ENCODE measurements at regions not wholly inside any gene's neighbourhood (a gene's known extent, or its start where the extent isn't known, plus 50 kb on each side); places are given as distances from the start of the nearest gene placed in this dataset.

DNA sequence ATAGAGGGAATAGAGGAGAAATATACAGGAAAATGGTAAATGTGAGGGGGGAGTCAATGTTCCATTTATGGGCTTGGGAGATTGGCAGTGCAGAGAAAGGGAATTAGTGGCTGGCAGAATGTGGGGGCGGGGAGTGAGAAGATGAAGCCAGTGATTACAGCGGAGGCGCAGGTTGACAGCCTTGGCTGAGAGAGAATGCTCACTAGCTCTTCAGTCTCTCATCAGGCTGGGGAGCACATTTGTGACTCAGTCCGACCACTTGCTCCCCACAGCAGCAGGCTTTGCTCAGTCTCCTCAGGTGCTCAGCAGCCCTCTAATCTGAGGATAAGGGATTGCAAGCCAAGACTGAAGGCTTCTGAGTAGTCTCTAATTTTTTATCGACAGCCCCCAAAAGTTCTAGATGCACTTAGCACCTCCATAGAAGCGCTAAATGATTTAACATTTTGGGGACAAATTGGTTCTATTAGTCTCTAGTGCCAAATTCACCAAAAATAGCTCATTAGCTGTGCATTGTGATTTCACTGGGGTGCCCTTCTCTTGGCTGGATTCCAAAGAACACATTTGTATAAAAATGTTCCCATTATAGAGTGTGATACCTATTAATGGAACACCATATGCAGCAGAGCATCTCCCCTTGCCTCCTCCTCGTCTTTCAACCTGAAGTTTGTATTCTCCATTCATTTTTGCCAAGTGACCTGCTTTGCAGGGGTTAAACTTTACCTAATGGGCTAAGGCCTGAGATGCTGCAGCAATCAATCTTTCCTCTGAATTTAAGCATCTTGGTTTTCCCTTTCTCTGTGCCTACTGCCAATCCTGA is 191.8 kb downstream of the ZNF326 start:
- intact Hi-C loops (cut with micrococcal nuclease), result no loop called here
- POLR2A ChIA-PET, result no interaction called here

DNA sequence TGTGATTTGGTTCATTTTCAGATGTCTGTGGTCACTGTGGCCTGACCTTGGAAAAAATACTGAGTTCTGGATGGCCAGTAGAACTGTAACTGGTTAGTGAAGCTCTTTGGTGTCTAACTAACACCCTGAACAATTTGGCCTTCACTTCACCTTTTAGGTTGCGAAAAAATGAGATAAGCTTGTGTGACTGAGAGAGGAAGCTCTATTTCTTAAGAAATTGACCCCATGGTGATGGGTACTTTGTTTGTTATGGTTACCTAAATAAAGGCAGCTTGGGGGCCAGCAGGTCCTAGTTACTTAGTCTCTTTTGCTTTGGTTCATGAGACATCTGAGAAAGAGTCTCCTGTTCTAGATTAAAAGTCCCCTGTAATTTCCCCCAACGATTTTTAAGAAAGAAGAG is 181.6 kb downstream of the ZNF326 start:
- intact Hi-C loops (cut with micrococcal nuclease), result no loop called here
- DNase-seq (ENCODE audit: low read depth, low spot score) (no peak), FAIRE-seq (no peak)
- Histone ChIP-seq H2AFZ (ENCODE audit: low read depth, low read length) (no peak overlapping the region), H3K9ac (replicated peaks; ENCODE audit: extremely low read depth, insufficient read depth, low read length) (no peak overlapping the region), H3K4me2 (ENCODE audit: insufficient read depth, low read length) (no peak overlapping the region), H4K20me1 (replicated peaks; ENCODE audit: control insufficient read depth, extremely low read depth, insufficient read depth, low read length) (no peaks in the 10 kb centered on the region), H3K4me1 (ENCODE audit: control insufficient read depth, extremely low read depth, insufficient read depth, low read length) (no peaks in the 10 kb centered on the region), H3K27me3 (ENCODE audit: control insufficient read depth in 2 of 2, insufficient read depth in 2 of 2, low read length in 2 of 2) (peaks cover 0 to 2% of the 10 kb centered on the region in 2 experiments), H3K79me2 (ENCODE audit: control insufficient read depth, insufficient read depth, low read length) (no peaks in the 10 kb centered on the region), H3K9me1 (replicated peaks; ENCODE audit: control insufficient read depth, extremely low read depth, insufficient read depth, low read length) (no peaks in the 10 kb centered on the region), H3K9me3 (replicated peaks; ENCODE audit: control insufficient read depth, insufficient read depth, low read length) (no peaks in the 10 kb centered on the region), H3K27ac (ENCODE audit: insufficient read depth, low read depth, low read length) (no peak overlapping the region), H3K36me3 (ENCODE audit: control insufficient read depth in 2 of 2, extremely low read depth in 1 of 2, insufficient read depth in 2 of 2, low read length in 2 of 2) (no peaks in the 10 kb centered on the region), H3K4me3 (replicated peaks in 1 of 3; ENCODE audit: insufficient read depth in 1 of 3, low read depth in 1 of 3, low read length in 3 of 3) (no peak overlapping the region)
- no TSS peak for BruUV-seq (replicated peaks)
- dilution Hi-C loops (cut with MboI; ENCODE audit: extremely low pct_ligation_motif_present, low sequenced_read_pairs), result no loop called here
- ChIA-PET CTCF (no interaction called here), POLR2A (no interaction called here)
- TF ChIP-seq MYC (IDR thresholded peaks at IDR 0.05; ENCODE audit: low read depth, low read length), result no peak
- TF ChIP-seq, protein P1, sequence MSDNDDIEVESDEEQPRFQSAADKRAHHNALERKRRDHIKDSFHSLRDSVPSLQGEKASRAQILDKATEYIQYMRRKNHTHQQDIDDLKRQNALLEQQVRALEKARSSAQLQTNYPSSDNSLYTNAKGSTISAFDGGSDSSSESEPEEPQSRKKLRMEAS (IDR thresholded peaks at IDR 0.05; ENCODE audit: insufficient read depth, insufficient read length), result no peak
- no peak for TF ChIP-seq POLR2AphosphoS5 (IDR thresholded peaks at IDR 0.05; ENCODE audit: insufficient read depth, low read depth, low read length)
- TF ChIP-seq EZH2 (IDR thresholded peaks at IDR 0.05; ENCODE audit: borderline replicate concordance, low read depth, low read length, severe bottlenecking), result no peak
- TF ChIP-seq, protein P2, sequence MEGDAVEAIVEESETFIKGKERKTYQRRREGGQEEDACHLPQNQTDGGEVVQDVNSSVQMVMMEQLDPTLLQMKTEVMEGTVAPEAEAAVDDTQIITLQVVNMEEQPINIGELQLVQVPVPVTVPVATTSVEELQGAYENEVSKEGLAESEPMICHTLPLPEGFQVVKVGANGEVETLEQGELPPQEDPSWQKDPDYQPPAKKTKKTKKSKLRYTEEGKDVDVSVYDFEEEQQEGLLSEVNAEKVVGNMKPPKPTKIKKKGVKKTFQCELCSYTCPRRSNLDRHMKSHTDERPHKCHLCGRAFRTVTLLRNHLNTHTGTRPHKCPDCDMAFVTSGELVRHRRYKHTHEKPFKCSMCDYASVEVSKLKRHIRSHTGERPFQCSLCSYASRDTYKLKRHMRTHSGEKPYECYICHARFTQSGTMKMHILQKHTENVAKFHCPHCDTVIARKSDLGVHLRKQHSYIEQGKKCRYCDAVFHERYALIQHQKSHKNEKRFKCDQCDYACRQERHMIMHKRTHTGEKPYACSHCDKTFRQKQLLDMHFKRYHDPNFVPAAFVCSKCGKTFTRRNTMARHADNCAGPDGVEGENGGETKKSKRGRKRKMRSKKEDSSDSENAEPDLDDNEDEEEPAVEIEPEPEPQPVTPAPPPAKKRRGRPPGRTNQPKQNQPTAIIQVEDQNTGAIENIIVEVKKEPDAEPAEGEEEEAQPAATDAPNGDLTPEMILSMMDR (IDR thresholded peaks at IDR 0.05; ENCODE audit: extremely low read depth in 1 of 2, insufficient read depth in 1 of 2, low read depth in 1 of 2, low read length in 2 of 2), result no peak
- no peak for TF ChIP-seq JUN (IDR thresholded peaks at IDR 0.05; ENCODE audit: borderline replicate concordance, insufficient read depth, insufficient read length, low read depth)
- TF ChIP-seq FOS (IDR thresholded peaks at IDR 0.05; ENCODE audit: borderline replicate concordance, insufficient read depth, low read length), result no peak
- TF ChIP-seq POLR2A (IDR thresholded peaks at IDR 0.05; ENCODE audit: low read depth, low read length), result no peak

More for the DNA sequence above, 191.8 kb downstream of the ZNF326 start:
- dilution Hi-C loops (cut with MboI; ENCODE audit: extremely low pct_ligation_motif_present, low sequenced_read_pairs), result no loop called here
- H3K4me1 ChIP-seq (ENCODE audit: control insufficient read depth, extremely low read depth, insufficient read depth, low read length), result no peaks in the 10 kb centered on the region
- no peaks in the 10 kb centered on the region for H3K36me3 ChIP-seq (ENCODE audit: control insufficient read depth in 2 of 2, extremely low read depth in 1 of 2, insufficient read depth in 2 of 2, low read length in 2 of 2)
- H3K27ac ChIP-seq (ENCODE audit: insufficient read depth, low read depth, low read length), result no peak overlapping the region
- no peaks in the 10 kb centered on the region for H3K9me3 ChIP-seq (replicated peaks; ENCODE audit: control insufficient read depth, insufficient read depth, low read length)
- BruUV-seq (replicated peaks), result no TSS peak
- no peaks in the 10 kb centered on the region for H3K9me1 ChIP-seq (replicated peaks; ENCODE audit: control insufficient read depth, extremely low read depth, insufficient read depth, low read length)
- CTCF ChIA-PET, result no interaction called here
- no peaks in the 10 kb centered on the region for H3K79me2 ChIP-seq (ENCODE audit: control insufficient read depth, insufficient read depth, low read length)
- FAIRE-seq, result no peak
- no peak overlapping the region for H3K4me3 ChIP-seq (replicated peaks in 1 of 3; ENCODE audit: insufficient read depth in 1 of 3, low read depth in 1 of 3, low read length in 3 of 3)
- no peak for TF ChIP-seq GATA2 (IDR thresholded peaks at IDR 0.05; ENCODE audit: insufficient read depth, insufficient read length, low read depth, low read length)
- TF ChIP-seq, protein P1 (IDR thresholded peaks at IDR 0.05; ENCODE audit: insufficient read depth, insufficient read length), result no peak
- H3K4me2 ChIP-seq (ENCODE audit: insufficient read depth, low read length), result no peak overlapping the region
- peaks cover 0 to 2% of the 10 kb centered on the region in 2 experiments for H3K27me3 ChIP-seq (ENCODE audit: control insufficient read depth in 2 of 2, insufficient read depth in 2 of 2, low read length in 2 of 2)
- no peak for DNase-seq (ENCODE audit: low read depth, low spot score)
- H3K9ac ChIP-seq (replicated peaks; ENCODE audit: extremely low read depth, insufficient read depth, low read length), result no peak overlapping the region
- no peak overlapping the region for H2AFZ ChIP-seq (ENCODE audit: low read depth, low read length)
- H4K20me1 ChIP-seq (replicated peaks; ENCODE audit: control insufficient read depth, extremely low read depth, insufficient read depth, low read length), result no peaks in the 10 kb centered on the region

Data from endothelial cell of umbilical vein (primary cell).